Activated CD8-positive, alpha-beta T cell treated with anti-CD3 and anti-CD28 coated beads for 36 hours (primary cell): ENCODE measurements at regions not wholly inside any gene's neighbourhood (a gene's known extent, or its start where the extent isn't known, plus 50 kb on each side); places are given as distances from the start of the nearest gene placed in this dataset.

Experiments
- ATAC-seq: fragments of 200-7000 bp; cut with Tn5 transposase; one replicate; pipeline ENCODE4 v1.10.0; 2021; ENCODE audit warnings: mild to moderate bottlenecking, moderate library complexity
- CTCF ChIA-PET: fragments of 350-600 bp; sonication (Branson Sonifier 250); formaldehyde crosslinking; loops from one replicate; lab custom pipeline; 2021; ENCODE audit warnings: antibody characterized with exemption; lab: Charles Lee
- POLR2A ChIA-PET: fragments of 350-600 bp; sonication (Branson Sonifier 250); formaldehyde crosslinking; loops from one replicate; lab custom pipeline; 2021; ENCODE audit warnings: antibody characterized with exemption; lab: Charles Lee
- DNase-seq: peaks from one replicate; pipeline ENCODE4 v3.0.0-alpha.2; 2020
- H3K27ac Mint-ChIP-seq: one replicate; pipeline ENCODE4 v1.8.0; 2021; ENCODE audit warnings: mild to moderate bottlenecking, mixed read lengths
- H3K27me3 Mint-ChIP-seq: one replicate; pipeline ENCODE4 v1.8.0; 2021; ENCODE audit warnings: mixed read lengths
- H3K36me3 Mint-ChIP-seq: one replicate; pipeline ENCODE4 v1.8.0; 2021; ENCODE audit warnings: low read depth, mixed read lengths
- H3K4me1 Mint-ChIP-seq: one replicate; pipeline ENCODE4 v1.8.0; 2021; ENCODE audit warnings: low read depth, mixed read lengths
- H3K4me3 Mint-ChIP-seq: one replicate; pipeline ENCODE4 v1.8.0; 2021; ENCODE audit warnings: mild to moderate bottlenecking, moderate library complexity, mixed read lengths
- H3K9me3 Mint-ChIP-seq: one replicate; pipeline ENCODE4 v1.8.0; 2021; ENCODE audit warnings: mixed read lengths
- CTCF ChIP-seq: fragments of 200-600 bp; IDR thresholded peaks from one replicate; pipeline ENCODE4 v1.8.0; 2022; ENCODE audit warnings: antibody characterized with exemption, mild to moderate bottlenecking
- intact Hi-C: fragments of 100-400 bp; cut with micrococcal nuclease; formaldehyde crosslinking; loops from one replicate; pipeline ENCODE4 v1.10.0; 2022

- ChIA-PET CTCF (interaction anchor here (0.7 kb wide), 1 partner anchor 99 kb away, joined by 3 read pairs; no protein-coding TSS in a partner anchor), POLR2A (no interaction called here)
- ATAC-seq (no peak), DNase-seq (no peak)
- no peak for TF ChIP-seq CTCF
- Mint-ChIP-seq H3K27ac (no peak overlapping the region), H3K36me3 (no peaks in the 10 kb centered on the region), H3K27me3 (peaks cover 2% of the 10 kb centered on the region), H3K4me1 (peaks cover 21% of the 10 kb centered on the region), H3K4me3 (no peak overlapping the region), H3K9me3 (no peaks in the 10 kb centered on the region)
- intact Hi-C loops, result no loop called here
Measured at GRCh38 chr1:101406681-101407080, 169.9 kb downstream of the S1PR1 start.

GRCh38 chr1:101407505-101408211 is 170.8 kb downstream of the S1PR1 start:
- Mint-ChIP-seq H3K27ac (no peak overlapping the region), H3K9me3 (no peaks in the 10 kb centered on the region), H3K4me3 (no peak overlapping the region), H3K36me3 (no peaks in the 10 kb centered on the region), H3K4me1 (peaks cover 21% of the 10 kb centered on the region), H3K27me3 (peaks cover 2% of the 10 kb centered on the region)
- POLR2A ChIA-PET, result no interaction called here
- DNase-seq (no peak), ATAC-seq (peak; percentile 25)
- CTCF ChIA-PET, result interaction anchor here (1.0 to 1.7 kb wide), 3 partner anchors 98 to 112 kb away, joined by 3 to 6 read pairs (median 3); no protein-coding TSS in a partner anchor
- no peak for TF ChIP-seq CTCF
- intact Hi-C loops, result no loop called here

GRCh38 chr1:101408212-101409042 is 171.6 kb downstream of the S1PR1 start:
- Mint-ChIP-seq H3K27me3 (peaks cover 6% of the 10 kb centered on the region), H3K4me3 (no peak overlapping the region), H3K4me1 (peaks cover 21% of the 10 kb centered on the region), H3K27ac (no peak overlapping the region), H3K36me3 (no peaks in the 10 kb centered on the region), H3K9me3 (no peaks in the 10 kb centered on the region)
- intact Hi-C loops, result no loop called here
- no peak for TF ChIP-seq CTCF
- ChIA-PET CTCF (interaction anchor here (1.0 to 1.7 kb wide), 3 partner anchors 99 to 112 kb away, joined by 3 to 6 read pairs (median 3); no protein-coding TSS in a partner anchor), POLR2A (no interaction called here)
- ATAC-seq, result no peak
- DNase-seq, result no peak

GRCh38 chr1:101409102-101409501 is 172.3 kb downstream of the S1PR1 start:
- peaks cover 7% of the 10 kb centered on the region for H3K27me3 Mint-ChIP-seq
- intact Hi-C loops, result no loop called here

More at GRCh38 chr1:101409102-101409501, 172.3 kb downstream of the S1PR1 start:
- no peak overlapping the region for H3K27ac Mint-ChIP-seq
- H3K9me3 Mint-ChIP-seq, result no peaks in the 10 kb centered on the region
- no peak for TF ChIP-seq CTCF
- H3K36me3 Mint-ChIP-seq, result no peaks in the 10 kb centered on the region
- ChIA-PET CTCF (interaction anchor here (1.7 kb wide), 1 partner anchor 100 kb away, joined by 6 read pairs; no protein-coding TSS in a partner anchor), POLR2A (no interaction called here)
- no peak overlapping the region for H3K4me3 Mint-ChIP-seq
- H3K4me1 Mint-ChIP-seq, result peaks cover 21% of the 10 kb centered on the region
- no peak for ATAC-seq
- no peak for DNase-seq
